Liver (tissue), 8 donors: ENCODE measurements at regions not wholly inside any gene's neighbourhood (a gene's known extent, or its start where the extent isn't known, plus 50 kb on each side); places are given as distances from the start of the nearest gene placed in this dataset.

Source experiments
- DNase-seq: peaks from one replicate; pipeline ENCODE4 v3.0.0-alpha.2; 2017; ENCODE audit warnings: low spot score
- H3K27ac ChIP-seq, 2 donors: one replicate each; pipeline ENCODE4 v1.7.0; 2013; ENCODE audit warnings: inconsistent platforms in 2 of 2, low read length in 2 of 2, control low read depth in 1 of 2, low read depth in 1 of 2, mild to moderate bottlenecking in 1 of 2
- H3K27me3 ChIP-seq, 4 donors: one replicate each; pipeline versions ENCODE4 v1.6.1 to v1.7.0; 2013; ENCODE audit warnings: low read length in 3 of 4, inconsistent platforms in 1 of 4, mild to moderate bottlenecking in 1 of 4, moderate library complexity in 1 of 4; ENCODE audit not compliant: control insufficient read depth in 4 of 4, insufficient read depth in 4 of 4
- H3K36me3 ChIP-seq, 4 donors: one replicate each; pipeline versions ENCODE4 v1.6.1 to v1.7.0; 2013; ENCODE audit warnings: low read length in 3 of 4, mild to moderate bottlenecking in 3 of 4, low read depth in 1 of 4, moderate library complexity in 1 of 4; ENCODE audit not compliant: control insufficient read depth in 4 of 4, insufficient read depth in 3 of 4
- H3K4me1 ChIP-seq, 4 donors: one replicate each; pipeline versions ENCODE4 v1.6.1 to v1.7.0; 2013; ENCODE audit warnings: low read length in 3 of 4, mild to moderate bottlenecking in 3 of 4, moderate library complexity in 1 of 4; ENCODE audit not compliant: control insufficient read depth in 4 of 4, insufficient read depth in 4 of 4
- H3K4me3 ChIP-seq, 3 donors: one replicate each; pipeline versions ENCODE4 v1.6.1 to v1.7.0; 2013; ENCODE audit warnings: low read length in 3 of 3, control low read depth in 1 of 3, low read depth in 1 of 3, mild to moderate bottlenecking in 1 of 3
- H3K9ac ChIP-seq, 2 donors: one replicate each; pipeline ENCODE4 v1.7.0; 2013; ENCODE audit warnings: low read length in 2 of 2, mild to moderate bottlenecking in 2 of 2, moderate library complexity in 2 of 2, control low read depth in 1 of 2, low read depth in 1 of 2
- H3K9me3 ChIP-seq, 4 donors: one replicate each; pipeline versions ENCODE4 v1.6.1 to v1.7.0; 2013; ENCODE audit warnings: low read length in 3 of 4; ENCODE audit not compliant: control insufficient read depth in 4 of 4
- EGR1 ChIP-seq, 2 donors: IDR thresholded peaks; 2 replicates each; pipeline ENCODE4 v1.6.1; 2016 to 2018; ENCODE audit warnings: antibody characterized with exemption in 2 of 2, low read depth in 2 of 2
- FOXA1 ChIP-seq: IDR thresholded peaks from 2 replicates; pipeline ENCODE4 v1.6.1; 2016; ENCODE audit warnings: antibody characterized with exemption
- FOXA2 ChIP-seq: IDR thresholded peaks from 2 replicates; pipeline ENCODE4 v1.6.1; 2016; ENCODE audit warnings: antibody characterized with exemption
- GABPA ChIP-seq, 2 donors: IDR thresholded peaks in 1 of 2; conservative IDR thresholded peaks in 1 of 2; 2 replicates each; pipeline ENCODE4 v1.6.1; 2016; ENCODE audit warnings: antibody characterized with exemption in 2 of 2, mild to moderate bottlenecking in 1 of 2, moderate library complexity in 1 of 2
- HNF4G ChIP-seq: IDR thresholded peaks from 2 replicates; pipeline ENCODE4 v1.6.1; 2016; ENCODE audit warnings: antibody characterized with exemption
- JUND ChIP-seq, 2 donors: IDR thresholded peaks; 2 replicates each; pipeline ENCODE4 v1.6.1; 2016; ENCODE audit warnings: antibody characterized with exemption in 2 of 2
- MAX ChIP-seq: IDR thresholded peaks from 2 replicates; pipeline ENCODE4 v1.6.1; 2016; ENCODE audit warnings: antibody characterized with exemption
- NR2F2 ChIP-seq: IDR thresholded peaks from 2 replicates; pipeline ENCODE4 v1.6.1; 2016; ENCODE audit warnings: antibody characterized with exemption
- RAD21 ChIP-seq, 2 donors: IDR thresholded peaks; 2 replicates each; pipeline ENCODE4 v1.6.1; 2016; ENCODE audit warnings: antibody characterized with exemption in 2 of 2, mild to moderate bottlenecking in 2 of 2
- RXRA ChIP-seq, 2 donors: IDR thresholded peaks; 2 replicates each; pipeline ENCODE4 v1.6.1; 2017 to 2018; ENCODE audit warnings: antibody characterized with exemption in 2 of 2, mild to moderate bottlenecking in 1 of 2
- TAF1 ChIP-seq: conservative IDR thresholded peaks from 2 replicates; pipeline ENCODE4 v1.6.1; 2016; ENCODE audit warnings: antibody characterized with exemption, mild to moderate bottlenecking
- YY1 ChIP-seq: IDR thresholded peaks from 2 replicates; pipeline ENCODE4 v1.6.1; 2016; ENCODE audit warnings: antibody characterized with exemption, mild to moderate bottlenecking
- WGBS: extraction: QIAGEN DNeasy Blood & Tissue Kit; methylation state at CpG from one replicate; pipeline ENCODE4 v1.1.7; 2013; 5-methylcytosine and 5-hydroxymethylcytosine counted together
- TF ChIP-seq, protein P1 (sequence below): IDR thresholded peaks from 2 replicates; pipeline ENCODE4 v1.6.1; 2016; ENCODE audit warnings: antibody characterized with exemption
- TF ChIP-seq, protein P2 (sequence below): fragments of 150-350 bp; IDR thresholded peaks from 2 replicates; pipeline ENCODE4 v1.5.1; 2017; ENCODE audit warnings: improper control_type of control experiment, low read depth, low read length; ENCODE audit not compliant: missing input control
- TF ChIP-seq, protein P3 (sequence below): IDR thresholded peaks from 2 replicates; pipeline ENCODE4 v1.6.1; 2016; ENCODE audit warnings: antibody characterized with exemption
- donor health status: healthy.
- donor health status: healthy.
- donor health status: healthy.
- donor health status: healthy.
- donor health status: healthy.

GRCh38 chr13:97069050-97069815, 75.0 kb upstream of the OXGR1 start:
- Histone ChIP-seq H3K9me3 (peaks cover 0 to 6% (median 0%) of the 10 kb centered on the region in 4 donors), H3K36me3 (no peaks in the 10 kb centered on the region), H3K4me3 (no peak overlapping the region), H3K9ac (no peak overlapping the region), H3K27ac (no peak overlapping the region), H3K4me1 (no peaks in the 10 kb centered on the region), H3K27me3 (peaks cover 0 to 2% (median under 1%) of the 10 kb centered on the region in 4 donors)
- 87% methylated on average over 8 of the region's 8 CpGs for WGBS
- DNase-seq: no peak
- no peak for TF ChIP-seq RXRA (IDR thresholded peaks at IDR 0.05)
- TF ChIP-seq YY1: no peak
- TF ChIP-seq, protein P1, sequence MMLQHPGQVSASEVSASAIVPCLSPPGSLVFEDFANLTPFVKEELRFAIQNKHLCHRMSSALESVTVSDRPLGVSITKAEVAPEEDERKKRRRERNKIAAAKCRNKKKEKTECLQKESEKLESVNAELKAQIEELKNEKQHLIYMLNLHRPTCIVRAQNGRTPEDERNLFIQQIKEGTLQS: no peak
- TF ChIP-seq TAF1: no peak
- no peak for TF ChIP-seq FOXA2
- no peak for TF ChIP-seq JUND (IDR thresholded peaks at IDR 0.05)
- TF ChIP-seq NR2F2: no peak
- no peak for TF ChIP-seq RAD21 (IDR thresholded peaks at IDR 0.05)
- TF ChIP-seq HNF4G: no peak
- TF ChIP-seq, protein P2, sequence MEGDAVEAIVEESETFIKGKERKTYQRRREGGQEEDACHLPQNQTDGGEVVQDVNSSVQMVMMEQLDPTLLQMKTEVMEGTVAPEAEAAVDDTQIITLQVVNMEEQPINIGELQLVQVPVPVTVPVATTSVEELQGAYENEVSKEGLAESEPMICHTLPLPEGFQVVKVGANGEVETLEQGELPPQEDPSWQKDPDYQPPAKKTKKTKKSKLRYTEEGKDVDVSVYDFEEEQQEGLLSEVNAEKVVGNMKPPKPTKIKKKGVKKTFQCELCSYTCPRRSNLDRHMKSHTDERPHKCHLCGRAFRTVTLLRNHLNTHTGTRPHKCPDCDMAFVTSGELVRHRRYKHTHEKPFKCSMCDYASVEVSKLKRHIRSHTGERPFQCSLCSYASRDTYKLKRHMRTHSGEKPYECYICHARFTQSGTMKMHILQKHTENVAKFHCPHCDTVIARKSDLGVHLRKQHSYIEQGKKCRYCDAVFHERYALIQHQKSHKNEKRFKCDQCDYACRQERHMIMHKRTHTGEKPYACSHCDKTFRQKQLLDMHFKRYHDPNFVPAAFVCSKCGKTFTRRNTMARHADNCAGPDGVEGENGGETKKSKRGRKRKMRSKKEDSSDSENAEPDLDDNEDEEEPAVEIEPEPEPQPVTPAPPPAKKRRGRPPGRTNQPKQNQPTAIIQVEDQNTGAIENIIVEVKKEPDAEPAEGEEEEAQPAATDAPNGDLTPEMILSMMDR: no peak
- TF ChIP-seq FOXA1: no peak
- TF ChIP-seq, protein P3, sequence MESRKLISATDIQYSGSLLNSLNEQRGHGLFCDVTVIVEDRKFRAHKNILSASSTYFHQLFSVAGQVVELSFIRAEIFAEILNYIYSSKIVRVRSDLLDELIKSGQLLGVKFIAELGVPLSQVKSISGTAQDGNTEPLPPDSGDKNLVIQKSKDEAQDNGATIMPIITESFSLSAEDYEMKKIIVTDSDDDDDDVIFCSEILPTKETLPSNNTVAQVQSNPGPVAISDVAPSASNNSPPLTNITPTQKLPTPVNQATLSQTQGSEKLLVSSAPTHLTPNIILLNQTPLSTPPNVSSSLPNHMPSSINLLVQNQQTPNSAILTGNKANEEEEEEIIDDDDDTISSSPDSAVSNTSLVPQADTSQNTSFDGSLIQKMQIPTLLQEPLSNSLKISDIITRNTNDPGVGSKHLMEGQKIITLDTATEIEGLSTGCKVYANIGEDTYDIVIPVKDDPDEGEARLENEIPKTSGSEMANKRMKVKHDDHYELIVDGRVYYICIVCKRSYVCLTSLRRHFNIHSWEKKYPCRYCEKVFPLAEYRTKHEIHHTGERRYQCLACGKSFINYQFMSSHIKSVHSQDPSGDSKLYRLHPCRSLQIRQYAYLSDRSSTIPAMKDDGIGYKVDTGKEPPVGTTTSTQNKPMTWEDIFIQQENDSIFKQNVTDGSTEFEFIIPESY: no peak
- TF ChIP-seq GABPA (IDR thresholded peaks at IDR 0.05 in 1 of 2, conservative IDR thresholded peaks at IDR 0.05 in 1 of 2): no peak
- TF ChIP-seq EGR1 (IDR thresholded peaks at IDR 0.05; ENCODE audit: low read depth in 2 of 2): no peak
- no peak for TF ChIP-seq MAX

DNA sequence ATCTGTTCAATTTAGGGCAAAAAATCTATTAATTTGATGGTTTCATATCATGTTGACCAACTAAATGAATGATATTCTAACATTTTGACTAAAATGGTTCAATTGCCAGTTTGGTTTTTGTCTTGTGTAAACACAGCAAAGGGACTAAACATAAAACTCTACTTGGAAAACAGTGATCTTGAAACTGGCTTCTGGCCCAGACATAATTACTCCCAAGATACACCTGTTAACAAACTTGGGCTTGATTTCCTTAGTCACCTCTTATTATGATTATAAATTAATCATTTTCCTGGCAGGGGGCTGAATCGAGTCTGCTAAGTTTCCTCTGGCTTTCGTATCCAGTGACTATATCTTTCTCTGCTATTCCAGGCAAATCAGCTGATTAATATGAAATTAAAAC, 78.0 kb upstream of the OXGR1 start:
- H3K4me1 ChIP-seq: no peaks in the 10 kb centered on the region
- 81% methylated on average over 2 of the region's 2 CpGs for WGBS
- TF ChIP-seq MAX (no peak), HNF4G (no peak)
- no peak overlapping the region for H3K4me3 ChIP-seq
- no peaks in the 10 kb centered on the region for H3K27me3 ChIP-seq
- no peaks in the 10 kb centered on the region for H3K36me3 ChIP-seq
- DNase-seq: no peak
- no peak overlapping the region for H3K9ac ChIP-seq
- no peak overlapping the region for H3K27ac ChIP-seq
- H3K9me3 ChIP-seq: peaks cover 0 to 12% (median 1%) of the 10 kb centered on the region in 4 donors
